ENCODE measurements at regions not wholly inside any gene's neighbourhood (a gene's known extent, or its start where the extent isn't known, plus 50 kb on each side); places are given as distances from the start of the nearest gene placed in this dataset.
"Not testable (repeated sequence)": the region's sequence is repeated elsewhere in the genome, so short reads cannot be mapped to it uniquely, and the experiment has no call there.

- no peaks in the 10 kb centered on the region for H3K9me3 Mint-ChIP-seq
- H3K36me3 Mint-ChIP-seq = no peaks in the 10 kb centered on the region
- DNase-seq (ENCODE audit: low spot score) (no peak), ATAC-seq (no peak)
- H3K4me1 Mint-ChIP-seq (ENCODE audit: low read depth in 2 of 2) = peaks cover 0 to 6% of the 10 kb centered on the region in 2 donors
- H3K4me3 Mint-ChIP-seq = no peak overlapping the region
- H3K27ac Mint-ChIP-seq = no peak overlapping the region
- H3K27me3 Mint-ChIP-seq = peaks cover 3 to 17% of the 10 kb centered on the region in 2 donors
Observed at GRCh38 chr12:105480162-105480561, 149.7 kb downstream of the C12orf75 start.

GRCh38 chr12:105481392-105482300 lies 151.2 kb downstream of the C12orf75 start:
- H3K4me3 Mint-ChIP-seq = no peak overlapping the region
- peaks cover 0 to 17% of the 10 kb centered on the region in 2 donors for H3K27me3 Mint-ChIP-seq
- no peaks in the 10 kb centered on the region for H3K4me1 Mint-ChIP-seq (ENCODE audit: low read depth in 2 of 2)
- ATAC-seq (no peak), DNase-seq (ENCODE audit: low spot score) (no peak)
- H3K27ac Mint-ChIP-seq = no peak overlapping the region
- H3K9me3 Mint-ChIP-seq = no peaks in the 10 kb centered on the region
- H3K36me3 Mint-ChIP-seq = no peaks in the 10 kb centered on the region

GRCh38 chr12:105482951-105483350 lies 152.5 kb downstream of the C12orf75 start:
- no peaks in the 10 kb centered on the region for H3K36me3 Mint-ChIP-seq
- H3K4me3 Mint-ChIP-seq = no peak overlapping the region
- no peaks in the 10 kb centered on the region for H3K9me3 Mint-ChIP-seq
- peaks cover 0 to 17% of the 10 kb centered on the region in 2 donors for H3K27me3 Mint-ChIP-seq
- no peak for DNase-seq (ENCODE audit: low spot score)
- H3K27ac Mint-ChIP-seq = no peak overlapping the region
- no peaks in the 10 kb centered on the region for H3K4me1 Mint-ChIP-seq (ENCODE audit: low read depth in 2 of 2)
- no peak for ATAC-seq

GRCh38 chr12:105483691-105484090 lies 153.2 kb downstream of the C12orf75 start:
- DNase-seq (ENCODE audit: low spot score) = no peak
- no peak for ATAC-seq
- Mint-ChIP-seq H3K4me1 (ENCODE audit: low read depth in 2 of 2) (no peaks in the 10 kb centered on the region), H3K4me3 (no peak overlapping the region), H3K36me3 (no peaks in the 10 kb centered on the region), H3K27ac (no peak overlapping the region), H3K9me3 (no peaks in the 10 kb centered on the region), H3K27me3 (peaks cover 0 to 17% of the 10 kb centered on the region in 2 donors)

GRCh38 chr12:105485321-105485910 lies 154.9 kb downstream of the C12orf75 start:
- H3K27me3 Mint-ChIP-seq = peaks cover 0 to 17% of the 10 kb centered on the region in 2 donors
- no peak for DNase-seq (ENCODE audit: low spot score)
- no peaks in the 10 kb centered on the region for H3K4me1 Mint-ChIP-seq (ENCODE audit: low read depth in 2 of 2)
- H3K4me3 Mint-ChIP-seq = no peak overlapping the region
- H3K36me3 Mint-ChIP-seq = no peaks in the 10 kb centered on the region
- H3K27ac Mint-ChIP-seq = no peak overlapping the region
- H3K9me3 Mint-ChIP-seq = no peaks in the 10 kb centered on the region
- no peak for ATAC-seq

- H3K27me3 Mint-ChIP-seq = peaks cover 0 to 17% of the 10 kb centered on the region in 2 donors
- DNase-seq (ENCODE audit: low spot score) = no peak
- no peak for ATAC-seq
- H3K9me3 Mint-ChIP-seq = no peaks in the 10 kb centered on the region
- H3K27ac Mint-ChIP-seq = no peak overlapping the region
- no peak overlapping the region for H3K4me3 Mint-ChIP-seq
- H3K36me3 Mint-ChIP-seq = no peaks in the 10 kb centered on the region
- H3K4me1 Mint-ChIP-seq (ENCODE audit: low read depth in 2 of 2) = no peaks in the 10 kb centered on the region
Observed at GRCh38 chr12:105485921-105486320, 155.4 kb downstream of the C12orf75 start.

- Mint-ChIP-seq H3K9me3 (no peaks in the 10 kb centered on the region), H3K27me3 (peaks cover 2 to 15% of the 10 kb centered on the region in 2 donors), H3K4me3 (no peak overlapping the region), H3K4me1 (ENCODE audit: low read depth in 2 of 2) (no peaks in the 10 kb centered on the region), H3K36me3 (no peaks in the 10 kb centered on the region), H3K27ac (no peak overlapping the region)
- no peak for DNase-seq (ENCODE audit: low spot score)
- ATAC-seq = no peak
Observed at GRCh38 chr12:105487963-105488362, 157.5 kb downstream of the C12orf75 start.

- peaks cover 6% of the 10 kb centered on the region for H3K36me3 Mint-ChIP-seq
- no peak for DNase-seq (ENCODE audit: low spot score)
- ATAC-seq = no peak
Observed at GRCh38 chr12:105492591-105493545, 162.4 kb downstream of the C12orf75 start.

GRCh38 chr12:105499205-105499604 lies 168.7 kb downstream of the C12orf75 start:
- no peak overlapping the region for H3K4me3 Mint-ChIP-seq
- H3K36me3 Mint-ChIP-seq = peaks cover 6% of the 10 kb centered on the region
- H3K9me3 Mint-ChIP-seq = peaks cover 8% of the 10 kb centered on the region
- peaks cover 4 to 9% of the 10 kb centered on the region in 2 donors for H3K27me3 Mint-ChIP-seq
- ATAC-seq = no peak
- no peak overlapping the region for H3K27ac Mint-ChIP-seq
- H3K4me1 Mint-ChIP-seq (ENCODE audit: low read depth in 2 of 2) = no peaks in the 10 kb centered on the region
- no peak for DNase-seq (ENCODE audit: low spot score)

More at GRCh38 chr12:105492591-105493545, 162.4 kb downstream of the C12orf75 start:
- Mint-ChIP-seq H3K4me1 (ENCODE audit: low read depth in 2 of 2) (no peaks in the 10 kb centered on the region), H3K27ac (no peak overlapping the region), H3K4me3 (no peak overlapping the region), H3K27me3 (peaks cover 2 to 16% of the 10 kb centered on the region in 2 donors), H3K9me3 (peaks cover 8% of the 10 kb centered on the region)

GRCh38 chr12:105500676-105501075 lies 170.2 kb downstream of the C12orf75 start:
- not testable (repeated sequence) for H3K4me3 Mint-ChIP-seq

GRCh38 chr12:105502426-105502930 lies 172.0 kb downstream of the C12orf75 start:
- H3K4me3 Mint-ChIP-seq = no peak overlapping the region
- no peaks in the 10 kb centered on the region for H3K9me3 Mint-ChIP-seq
- no peaks in the 10 kb centered on the region for H3K4me1 Mint-ChIP-seq (ENCODE audit: low read depth in 2 of 2)
- H3K27ac Mint-ChIP-seq = no peak overlapping the region
- DNase-seq (ENCODE audit: low spot score) = no peak
- peaks cover 13 to 24% of the 10 kb centered on the region in 2 donors for H3K27me3 Mint-ChIP-seq
- no peaks in the 10 kb centered on the region for H3K36me3 Mint-ChIP-seq
- no peak for ATAC-seq

More at GRCh38 chr12:105500676-105501075, 170.2 kb downstream of the C12orf75 start:
- peaks cover 7 to 19% of the 10 kb centered on the region in 2 donors for H3K27me3 Mint-ChIP-seq
- H3K9me3 Mint-ChIP-seq; H3K4me1 Mint-ChIP-seq (ENCODE audit: low read depth in 2 of 2); ATAC-seq; H3K36me3 Mint-ChIP-seq; H3K27ac Mint-ChIP-seq; DNase-seq (ENCODE audit: low spot score): not testable (repeated sequence)

GRCh38 chr12:105503619-105504018 lies 173.1 kb downstream of the C12orf75 start:
- peaks cover 13 to 24% of the 10 kb centered on the region in 2 donors for H3K27me3 Mint-ChIP-seq
- H3K36me3 Mint-ChIP-seq = no peaks in the 10 kb centered on the region
- DNase-seq (ENCODE audit: low spot score) = no peak
- no peaks in the 10 kb centered on the region for H3K4me1 Mint-ChIP-seq (ENCODE audit: low read depth in 2 of 2)
- no peaks in the 10 kb centered on the region for H3K9me3 Mint-ChIP-seq
- H3K27ac Mint-ChIP-seq = no peak overlapping the region
- ATAC-seq = no peak
- H3K4me3 Mint-ChIP-seq = no peak overlapping the region

- DNase-seq (ENCODE audit: low spot score) (no peak), ATAC-seq (no peak)
- no peaks in the 10 kb centered on the region for H3K36me3 Mint-ChIP-seq
- H3K27ac Mint-ChIP-seq = no peak overlapping the region
- no peaks in the 10 kb centered on the region for H3K9me3 Mint-ChIP-seq
- H3K4me3 Mint-ChIP-seq = no peak overlapping the region
- H3K4me1 Mint-ChIP-seq (ENCODE audit: low read depth in 2 of 2) = no peaks in the 10 kb centered on the region
- peaks cover 13 to 24% of the 10 kb centered on the region in 2 donors for H3K27me3 Mint-ChIP-seq
Observed at GRCh38 chr12:105504286-105504685, 173.8 kb downstream of the C12orf75 start.
